ENCODE measurements at regions not wholly inside any gene's neighbourhood (a gene's known extent, or its start where the extent isn't known, plus 50 kb on each side); places are given as distances from the start of the nearest gene placed in this dataset.

GRCh38 chr6:140566781-140567277, 1192.4 kb upstream of the CITED2 start (continued):
- TF ChIP-seq JUND (IDR thresholded peaks at IDR 0.05; ENCODE audit: borderline replicate concordance, low read depth, low read length) (peak; percentile 25; the same call in 1 of the 2 replicates), JUND (tag; IDR thresholded peaks at IDR 0.05; ENCODE audit: borderline replicate concordance, low read depth, low read length) (peak; percentile 62; the same call in 2 of the 3 replicates), FOSL1 (tag; conservative IDR thresholded peaks at IDR 0.05) (0 out of 2 replicates have a peak, but pooled peaks have one; percentile 16), LARP7 (IDR thresholded peaks at IDR 0.05) (no peak)

- no peak overlapping the region for H2AFZ ChIP-seq (ENCODE audit: low read depth, low read length)
- DNase-seq (ENCODE audit: extremely low read depth in 1 of 4, low spot score in 3 of 4) (no peak), FAIRE-seq (no peak), ATAC-seq (no peak)
- no peaks in the 10 kb centered on the region for H3K27me3 ChIP-seq (ENCODE audit: control insufficient read depth in 2 of 2, insufficient read depth in 2 of 2, low read length in 2 of 2)
- intact Hi-C loops (cut with micrococcal nuclease), result no loop called here
- ChIA-PET CTCF (ENCODE audit: low intra/inter-chr PET ratio) (no interaction called here), POLR2A (no interaction called here)
- no peaks in the 10 kb centered on the region for H4K20me1 ChIP-seq (replicated peaks; ENCODE audit: control insufficient read depth, insufficient read depth, low read length)
- peaks cover 3% of the 10 kb centered on the region; the same call in 1 of the 3 replicates for H3K36me3 ChIP-seq (ENCODE audit: control insufficient read depth, insufficient read depth, low read length)
- BruUV-seq (replicated peaks), result no TSS peak
- H3K9ac ChIP-seq (ENCODE audit: insufficient read depth in 1 of 2, low read depth in 2 of 2, low read length in 2 of 2), result no peak overlapping the region
- H3K4me1 ChIP-seq (replicated peaks in 1 of 2; ENCODE audit: control insufficient read depth in 2 of 2, insufficient read depth in 2 of 2, low read length in 2 of 2), result no peaks in the 10 kb centered on the region
- no peak overlapping the region for H3K27ac ChIP-seq (ENCODE audit: extremely low read depth, low read depth, low read length)
- no peaks in the 10 kb centered on the region for H3K9me1 ChIP-seq (ENCODE audit: control insufficient read depth, insufficient read depth, low read length)
- no peak overlapping the region for H3K4me3 ChIP-seq
- H3K4me2 ChIP-seq (ENCODE audit: insufficient read depth, low read length), result no peak overlapping the region
- no peaks in the 10 kb centered on the region for H3K79me2 ChIP-seq (ENCODE audit: control insufficient read depth, insufficient read depth, low read length)
- TF ChIP-seq NFXL1 (CRISPR knock-in tag; IDR thresholded peaks at IDR 0.05) (no peak), EP400 (IDR thresholded peaks at IDR 0.05) (no peak), PURB (CRISPR knock-in tag; IDR thresholded peaks at IDR 0.05; ENCODE audit: low read depth) (no peak), ZKSCAN1 (IDR thresholded peaks at IDR 0.05; ENCODE audit: low read depth, low read length) (no peak), NR2F6 (CRISPR knock-in tag; IDR thresholded peaks at IDR 0.05) (no peak), RBM39 (optimal IDR thresholded peaks at IDR 0.05; ENCODE audit: low read depth, low read length) (no peak), SIN3A (IDR thresholded peaks at IDR 0.05; ENCODE audit: borderline replicate concordance in 2 of 2, control insufficient read depth in 1 of 2, low read depth in 2 of 2, low read length in 2 of 2) (no peak), SREBF2 (CRISPR knock-in tag; IDR thresholded peaks at IDR 0.05) (no peak), TAF15 (IDR thresholded peaks at IDR 0.05; ENCODE audit: low read depth, low read length) (no peak), KLF6 (CRISPR knock-in tag; IDR thresholded peaks at IDR 0.05; ENCODE audit: borderline replicate concordance) (no peak), MAFF (IDR thresholded peaks at IDR 0.05; ENCODE audit: low read length) (no peak), TARDBP (IDR thresholded peaks at IDR 0.05) (no peak), ZNF224 (CRISPR knock-in tag; IDR thresholded peaks at IDR 0.05) (no peak), RUNX1 (IDR thresholded peaks at IDR 0.05; ENCODE audit: low read depth) (no peak), PHF21A (IDR thresholded peaks at IDR 0.05; ENCODE audit: borderline replicate concordance, low read depth) (no peak), ILF3 (IDR thresholded peaks at IDR 0.05; ENCODE audit: borderline replicate concordance) (no peak), ETV5 (CRISPR knock-in tag; IDR thresholded peaks at IDR 0.05; ENCODE audit: low read depth) (no peak), NRF1 (conservative IDR thresholded peaks at IDR 0.05 in 1 of 2, IDR thresholded peaks at IDR 0.05 in 1 of 2) (no peak), LARP7 (IDR thresholded peaks at IDR 0.05) (no peak), ZNF57 (CRISPR knock-in tag; IDR thresholded peaks at IDR 0.05) (no peak)
- in situ Hi-C loops (cut with MboI), result no loop called here
- no peaks in the 10 kb centered on the region for H3K9me3 ChIP-seq (replicated peaks; ENCODE audit: control insufficient read depth, insufficient read depth, low read depth, low read length)
These were observed 1189.3 kb upstream of the CITED2 start for GRCh38 chr6:140563728-140564127.

Data from K562 (cell line).